Skeletal muscle tissue (tissue), 3 donors: ENCODE measurements at regions not wholly inside any gene's neighbourhood (a gene's known extent, or its start where the extent isn't known, plus 50 kb on each side); places are given as distances from the start of the nearest gene placed in this dataset.

Experiments
- H3K27ac ChIP-seq: one replicate; pipeline ENCODE4 v1.7.0; 2013; ENCODE audit warnings: mild to moderate bottlenecking, low read depth, low read length, inconsistent platforms
- H3K27me3 ChIP-seq, 3 donors: one replicate each; pipeline ENCODE4 v1.7.0; 2013; ENCODE audit warnings: low read length in 3 of 3; ENCODE audit not compliant: control insufficient read depth in 3 of 3, insufficient read depth in 3 of 3
- H3K36me3 ChIP-seq, 3 donors: one replicate each; pipeline ENCODE4 v1.7.0; 2013; ENCODE audit warnings: low read length in 3 of 3; ENCODE audit not compliant: control insufficient read depth in 3 of 3, insufficient read depth in 3 of 3
- H3K4me1 ChIP-seq, 3 donors: one replicate each; pipeline ENCODE4 v1.7.0; 2013; ENCODE audit warnings: low read length in 3 of 3, mild to moderate bottlenecking in 3 of 3; ENCODE audit not compliant: control insufficient read depth in 3 of 3, insufficient read depth in 3 of 3
- H3K4me3 ChIP-seq, 3 donors: one replicate each; pipeline ENCODE4 v1.7.0; 2013; ENCODE audit warnings: low read length in 3 of 3
- H3K9ac ChIP-seq, 3 donors: one replicate each; pipeline ENCODE4 v1.7.0; 2013; ENCODE audit warnings: low read length in 3 of 3, mild to moderate bottlenecking in 3 of 3, moderate library complexity in 2 of 3, low read depth in 1 of 3
- H3K9me3 ChIP-seq, 3 donors: one replicate each; pipeline ENCODE4 v1.7.0; 2013; ENCODE audit warnings: low read length in 3 of 3; ENCODE audit not compliant: control insufficient read depth in 3 of 3
- donor health status: Osteomylitis.

GRCh38 chr1:113217447-113218208 lies 144.6 kb downstream of the LRIG2 start:
- Histone ChIP-seq H3K9me3 (no peaks in the 10 kb centered on the region), H3K4me3 (no peak overlapping the region), H3K36me3 (no peaks in the 10 kb centered on the region), H3K27me3 (no peaks in the 10 kb centered on the region), H3K27ac (no peak overlapping the region), H3K9ac (no peak overlapping the region), H3K4me1 (no peaks in the 10 kb centered on the region)

- Histone ChIP-seq H3K27me3 (no peaks in the 10 kb centered on the region), H3K9ac (no peak overlapping the region), H3K9me3 (no peaks in the 10 kb centered on the region), H3K36me3 (no peaks in the 10 kb centered on the region), H3K4me1 (no peaks in the 10 kb centered on the region), H3K27ac (no peak overlapping the region), H3K4me3 (no peak overlapping the region)
Measured at GRCh38 chr1:113219377-113219776, 146.4 kb downstream of the LRIG2 start.

- Histone ChIP-seq H3K4me3 (no peak overlapping the region), H3K9ac (no peak overlapping the region), H3K9me3 (no peaks in the 10 kb centered on the region), H3K27me3 (no peaks in the 10 kb centered on the region), H3K27ac (no peak overlapping the region), H3K36me3 (no peaks in the 10 kb centered on the region), H3K4me1 (no peaks in the 10 kb centered on the region)
Measured at GRCh38 chr1:113219828-113220227, 146.8 kb downstream of the LRIG2 start.

DNA sequence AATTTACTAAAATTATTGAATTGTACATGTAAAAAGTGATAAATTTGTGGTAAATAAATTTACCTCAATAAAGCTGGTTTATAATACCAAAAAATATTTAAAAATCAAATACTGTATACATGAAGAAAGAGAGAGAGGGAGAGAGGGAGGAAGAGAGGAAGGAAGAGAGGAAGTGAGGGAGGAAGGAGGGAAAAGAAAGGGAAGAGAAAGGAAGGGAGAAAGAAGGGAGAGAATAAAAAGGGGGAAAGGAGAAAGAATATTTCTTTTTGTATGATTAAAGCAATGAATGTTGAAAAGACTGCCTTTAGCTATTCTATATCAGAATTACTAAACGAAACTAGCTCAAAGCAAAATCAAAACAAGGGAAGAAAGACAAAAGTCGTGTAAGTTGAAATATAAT lies 150.0 kb downstream of the LRIG2 start:
- Histone ChIP-seq H3K27ac (no peak overlapping the region), H3K36me3 (no peaks in the 10 kb centered on the region), H3K27me3 (no peaks in the 10 kb centered on the region), H3K9ac (no peak overlapping the region), H3K4me1 (no peaks in the 10 kb centered on the region), H3K9me3 (no peaks in the 10 kb centered on the region), H3K4me3 (no peak overlapping the region)

- Histone ChIP-seq H3K4me3 (no peak overlapping the region), H3K9me3 (no peaks in the 10 kb centered on the region), H3K27ac (no peak overlapping the region), H3K9ac (no peak overlapping the region), H3K36me3 (no peaks in the 10 kb centered on the region), H3K27me3 (no peaks in the 10 kb centered on the region), H3K4me1 (no peaks in the 10 kb centered on the region)
Measured at GRCh38 chr1:113223546-113223945, 150.5 kb downstream of the LRIG2 start.

DNA sequence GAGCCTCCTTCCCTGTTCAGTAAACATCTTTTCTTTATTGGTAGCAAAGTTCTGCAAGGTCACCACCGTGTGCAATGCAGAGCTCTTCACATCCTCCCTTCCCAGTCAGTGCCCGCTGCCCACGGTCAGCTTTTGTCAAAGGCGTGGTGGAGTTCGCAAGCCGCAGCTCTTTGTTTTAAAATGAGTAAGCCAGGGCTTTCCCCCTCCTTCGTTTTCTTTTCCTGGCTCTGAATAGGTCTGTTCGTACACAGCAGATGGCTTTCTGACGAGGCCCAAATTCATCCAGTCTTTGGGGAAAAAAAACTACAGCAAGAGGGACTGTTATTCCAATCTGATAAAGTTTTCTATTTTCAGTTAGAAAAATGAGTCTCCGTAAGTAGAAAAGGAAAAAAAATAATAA lies 153.2 kb downstream of the LRIG2 start:
- peaks cover 0 to 4% (median 0%) of the 10 kb centered on the region in 3 donors for H3K4me1 ChIP-seq
- no peaks in the 10 kb centered on the region for H3K36me3 ChIP-seq
- H3K9ac ChIP-seq, result no peak overlapping the region
- H3K27ac ChIP-seq, result no peak overlapping the region
- no peaks in the 10 kb centered on the region for H3K9me3 ChIP-seq
- no peaks in the 10 kb centered on the region for H3K27me3 ChIP-seq
- no peak overlapping the region for H3K4me3 ChIP-seq

GRCh38 chr1:113231866-113232265 lies 158.4 kb upstream of the MAGI3 start:
- Histone ChIP-seq H3K27ac (no peak overlapping the region), H3K4me3 (no peak overlapping the region), H3K9me3 (no peaks in the 10 kb centered on the region), H3K27me3 (no peaks in the 10 kb centered on the region), H3K36me3 (no peaks in the 10 kb centered on the region), H3K4me1 (peaks cover 0 to 4% (median 0%) of the 10 kb centered on the region in 3 donors), H3K9ac (no peak overlapping the region)

- Histone ChIP-seq H3K4me1 (peaks cover 0 to 4% (median 0%) of the 10 kb centered on the region in 3 donors), H3K27ac (no peak overlapping the region), H3K4me3 (no peak overlapping the region), H3K27me3 (no peaks in the 10 kb centered on the region), H3K9me3 (no peaks in the 10 kb centered on the region), H3K9ac (no peak overlapping the region), H3K36me3 (no peaks in the 10 kb centered on the region)
Measured at GRCh38 chr1:113233441-113233840, 156.9 kb upstream of the MAGI3 start.

DNA sequence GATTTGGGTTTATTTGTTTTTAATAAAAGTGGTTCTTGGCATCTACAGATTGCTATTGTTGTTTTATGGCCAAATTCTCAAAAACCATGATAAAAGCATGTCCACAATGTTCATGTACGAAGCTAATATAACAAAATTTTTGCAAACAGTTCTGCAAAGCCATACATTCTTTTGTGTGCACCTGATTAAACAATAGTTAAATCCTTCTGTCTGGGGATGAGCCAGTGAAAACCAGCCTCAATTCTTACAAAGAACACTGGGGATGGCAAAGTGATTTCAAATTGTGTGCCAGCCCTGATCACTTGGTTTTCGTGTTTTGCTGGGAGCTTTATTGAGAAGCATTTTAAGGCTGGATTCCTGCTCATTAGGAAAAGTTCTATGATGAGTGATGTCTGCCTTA lies 149.1 kb upstream of the MAGI3 start:
- Histone ChIP-seq H3K4me3 (no peak overlapping the region), H3K9ac (no peak overlapping the region), H3K4me1 (no peaks in the 10 kb centered on the region), H3K36me3 (no peaks in the 10 kb centered on the region), H3K27me3 (no peaks in the 10 kb centered on the region), H3K9me3 (no peaks in the 10 kb centered on the region), H3K27ac (no peak overlapping the region)

- no peaks in the 10 kb centered on the region for H3K4me1 ChIP-seq
- no peak overlapping the region for H3K27ac ChIP-seq
- H3K9ac ChIP-seq, result no peak overlapping the region
Measured at GRCh38 chr1:113242481-113242880, 147.8 kb upstream of the MAGI3 start.

More at GRCh38 chr1:113242481-113242880, 147.8 kb upstream of the MAGI3 start:
- Histone ChIP-seq H3K4me3 (no peak overlapping the region), H3K27me3 (peaks cover 0 to under 1% (median 0%) of the 10 kb centered on the region in 3 donors), H3K36me3 (no peaks in the 10 kb centered on the region), H3K9me3 (no peaks in the 10 kb centered on the region)
